ENCODE measurements at regions not wholly inside any gene's neighbourhood (a gene's known extent, or its start where the extent isn't known, plus 50 kb on each side); places are given as distances from the start of the nearest gene placed in this dataset.

GRCh38 chr9:124198948-124199347 lies 58.8 kb upstream of the NEK6 start:
- H3K4me3 ChIP-seq, result no peak overlapping the region
- H3K9me3 ChIP-seq, result no peaks in the 10 kb centered on the region
- TF ChIP-seq POLR2A (IDR thresholded peaks at IDR 0.05) (no peak), EP300 (IDR thresholded peaks at IDR 0.05) (no peak), CTCF (IDR thresholded peaks at IDR 0.05) (no peak)
- H3K36me3 ChIP-seq, result no peaks in the 10 kb centered on the region
- no peaks in the 10 kb centered on the region for H3K27me3 ChIP-seq
- 79 to 91% methylated on average over 4 of the region's 4 CpGs for WGBS, 2 donors
- DNase-seq, result peak; percentile 28
- H3K4me1 ChIP-seq, result no peaks in the 10 kb centered on the region
- H3K27ac ChIP-seq, result no peak overlapping the region
- intact Hi-C loops (cut with DNase I), result no loop called here

- intact Hi-C loops (cut with DNase I), result no loop called here
- 88 to 93% methylated on average over 3 of the region's 3 CpGs for WGBS, 2 donors
- TF ChIP-seq POLR2A (IDR thresholded peaks at IDR 0.05), result no peak
- H3K27ac ChIP-seq, result no peak overlapping the region
- no peak overlapping the region for H3K4me3 ChIP-seq
- no peaks in the 10 kb centered on the region for H3K27me3 ChIP-seq
- peak; percentile 24 for DNase-seq
- no peaks in the 10 kb centered on the region for H3K4me1 ChIP-seq
- no peaks in the 10 kb centered on the region for H3K9me3 ChIP-seq
- no peaks in the 10 kb centered on the region for H3K36me3 ChIP-seq
Observed at GRCh38 chr9:124199474-124199873, 58.3 kb upstream of the NEK6 start.

DNA sequence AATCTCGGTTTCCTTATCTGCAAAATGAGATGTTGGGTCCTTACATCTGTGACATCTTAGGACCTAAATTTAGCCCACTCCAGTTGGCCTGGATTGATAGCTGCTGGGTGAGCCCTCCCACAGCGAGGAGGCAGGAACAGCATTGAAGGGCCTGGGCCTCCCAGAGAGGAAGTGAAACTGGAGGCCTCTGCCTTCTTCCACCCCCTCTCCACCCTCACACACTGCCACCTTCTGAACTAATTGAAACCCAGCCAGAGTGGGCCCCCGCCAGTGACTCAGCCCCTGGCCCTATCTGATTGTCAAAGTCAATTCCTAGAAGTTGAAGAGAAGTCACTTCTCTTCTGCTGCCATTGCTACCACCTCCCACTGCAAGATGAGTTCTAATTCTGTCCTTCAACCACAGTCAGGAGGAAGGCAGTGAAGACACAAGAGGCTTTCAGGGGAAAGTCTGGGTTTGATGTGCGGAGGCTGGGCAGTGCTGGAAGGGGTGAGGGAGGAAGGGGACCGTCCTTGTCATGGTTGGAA lies 55.2 kb upstream of the NEK6 start:
- WGBS, 2 donors, result 42 to 75% methylated on average over 5 of the region's 5 CpGs

GRCh38 chr9:124205686-124206352 lies 51.9 kb upstream of the NEK6 start:
- H3K27me3 ChIP-seq, result no peaks in the 10 kb centered on the region
- intact Hi-C loops (cut with DNase I), result no loop called here
- no peak overlapping the region for H3K27ac ChIP-seq
- no peaks in the 10 kb centered on the region for H3K4me1 ChIP-seq
- WGBS, 2 donors, result 70 to 82% methylated on average over 2 of the region's 2 CpGs
- no peak for TF ChIP-seq POLR2A (IDR thresholded peaks at IDR 0.05)
- no peak for TF ChIP-seq CTCF (IDR thresholded peaks at IDR 0.05)
- no peak for TF ChIP-seq EP300 (IDR thresholded peaks at IDR 0.05)
- TF ChIP-seq POLR2AphosphoS5 (IDR thresholded peaks at IDR 0.05), result no peak
- no peaks in the 10 kb centered on the region for H3K36me3 ChIP-seq
- no peak for DNase-seq
- H3K9me3 ChIP-seq, result no peaks in the 10 kb centered on the region
- H3K4me3 ChIP-seq, result no peak overlapping the region

More for the DNA sequence above, 55.2 kb upstream of the NEK6 start:
- Histone ChIP-seq H3K36me3 (no peaks in the 10 kb centered on the region), H3K9me3 (no peaks in the 10 kb centered on the region), H3K27me3 (no peaks in the 10 kb centered on the region), H3K4me3 (no peak overlapping the region), H3K27ac (no peak overlapping the region), H3K4me1 (no peaks in the 10 kb centered on the region)
- intact Hi-C loops (cut with DNase I), result no loop called here
- no peak for TF ChIP-seq POLR2A (IDR thresholded peaks at IDR 0.05)
- no peak for TF ChIP-seq POLR2AphosphoS5 (IDR thresholded peaks at IDR 0.05)
- TF ChIP-seq CTCF (IDR thresholded peaks at IDR 0.05), result no peak
- no peak for TF ChIP-seq EP300 (IDR thresholded peaks at IDR 0.05)
- no peak for DNase-seq

DNA sequence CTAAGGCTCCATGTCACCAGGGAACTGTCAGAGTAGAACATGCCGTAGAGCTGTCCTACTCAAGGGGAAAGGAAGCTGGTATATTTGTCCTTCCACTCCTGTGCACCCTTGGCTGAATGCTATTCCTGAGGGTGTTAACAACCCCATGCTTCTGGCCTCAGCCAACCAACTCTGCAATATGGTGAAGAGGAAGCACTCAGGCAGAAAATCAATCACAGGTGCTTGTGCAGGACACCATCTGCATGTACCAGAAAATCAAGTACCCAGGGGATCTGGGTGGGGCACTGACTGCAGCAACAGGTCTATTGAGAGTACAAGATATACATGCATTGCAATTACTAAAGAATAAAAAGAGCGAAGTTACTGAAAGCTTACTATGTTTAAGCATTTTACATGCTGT lies 51.4 kb upstream of the NEK6 start:
- TF ChIP-seq CTCF (IDR thresholded peaks at IDR 0.05) (no peak), POLR2AphosphoS5 (IDR thresholded peaks at IDR 0.05) (no peak), EP300 (IDR thresholded peaks at IDR 0.05) (no peak), POLR2A (IDR thresholded peaks at IDR 0.05) (no peak)
- H3K36me3 ChIP-seq, result no peaks in the 10 kb centered on the region
- intact Hi-C loops (cut with DNase I), result no loop called here
- 74 to 92% methylated on average over 2 of the region's 2 CpGs for WGBS, 2 donors
- H3K4me3 ChIP-seq, result no peak overlapping the region
- no peak for DNase-seq
- no peak overlapping the region for H3K27ac ChIP-seq
- no peaks in the 10 kb centered on the region for H3K4me1 ChIP-seq
- H3K9me3 ChIP-seq, result no peaks in the 10 kb centered on the region
- no peaks in the 10 kb centered on the region for H3K27me3 ChIP-seq

Data from sigmoid colon (tissue), 6 donors.